Liver (tissue), 8 donors: ENCODE measurements at regions not wholly inside any gene's neighbourhood (a gene's known extent, or its start where the extent isn't known, plus 50 kb on each side); places are given as distances from the start of the nearest gene placed in this dataset.

Experiments
- DNase-seq: peaks from one replicate; pipeline ENCODE4 v3.0.0-alpha.2; 2017; ENCODE audit warnings: low spot score
- H3K27ac ChIP-seq, 2 donors: one replicate each; pipeline ENCODE4 v1.7.0; 2013; ENCODE audit warnings: inconsistent platforms in 2 of 2, low read length in 2 of 2, control low read depth in 1 of 2, low read depth in 1 of 2, mild to moderate bottlenecking in 1 of 2
- H3K27me3 ChIP-seq, 4 donors: one replicate each; pipeline versions ENCODE4 v1.6.1 to v1.7.0; 2013; ENCODE audit warnings: low read length in 3 of 4, inconsistent platforms in 1 of 4, mild to moderate bottlenecking in 1 of 4, moderate library complexity in 1 of 4; ENCODE audit not compliant: control insufficient read depth in 4 of 4, insufficient read depth in 4 of 4
- H3K36me3 ChIP-seq, 4 donors: one replicate each; pipeline versions ENCODE4 v1.6.1 to v1.7.0; 2013; ENCODE audit warnings: low read length in 3 of 4, mild to moderate bottlenecking in 3 of 4, low read depth in 1 of 4, moderate library complexity in 1 of 4; ENCODE audit not compliant: control insufficient read depth in 4 of 4, insufficient read depth in 3 of 4
- H3K4me1 ChIP-seq, 4 donors: one replicate each; pipeline versions ENCODE4 v1.6.1 to v1.7.0; 2013; ENCODE audit warnings: low read length in 3 of 4, mild to moderate bottlenecking in 3 of 4, moderate library complexity in 1 of 4; ENCODE audit not compliant: control insufficient read depth in 4 of 4, insufficient read depth in 4 of 4
- H3K4me3 ChIP-seq, 3 donors: one replicate each; pipeline versions ENCODE4 v1.6.1 to v1.7.0; 2013; ENCODE audit warnings: low read length in 3 of 3, control low read depth in 1 of 3, low read depth in 1 of 3, mild to moderate bottlenecking in 1 of 3
- H3K9ac ChIP-seq, 2 donors: one replicate each; pipeline ENCODE4 v1.7.0; 2013; ENCODE audit warnings: low read length in 2 of 2, mild to moderate bottlenecking in 2 of 2, moderate library complexity in 2 of 2, control low read depth in 1 of 2, low read depth in 1 of 2
- H3K9me3 ChIP-seq, 4 donors: one replicate each; pipeline versions ENCODE4 v1.6.1 to v1.7.0; 2013; ENCODE audit warnings: low read length in 3 of 4; ENCODE audit not compliant: control insufficient read depth in 4 of 4
- EGR1 ChIP-seq, 2 donors: IDR thresholded peaks; 2 replicates each; pipeline ENCODE4 v1.6.1; 2016 to 2018; ENCODE audit warnings: antibody characterized with exemption in 2 of 2, low read depth in 2 of 2
- FOXA1 ChIP-seq: IDR thresholded peaks from 2 replicates; pipeline ENCODE4 v1.6.1; 2016; ENCODE audit warnings: antibody characterized with exemption
- FOXA2 ChIP-seq: IDR thresholded peaks from 2 replicates; pipeline ENCODE4 v1.6.1; 2016; ENCODE audit warnings: antibody characterized with exemption
- GABPA ChIP-seq, 2 donors: IDR thresholded peaks in 1 of 2; conservative IDR thresholded peaks in 1 of 2; 2 replicates each; pipeline ENCODE4 v1.6.1; 2016; ENCODE audit warnings: antibody characterized with exemption in 2 of 2, mild to moderate bottlenecking in 1 of 2, moderate library complexity in 1 of 2
- HNF4A ChIP-seq, 2 donors: conservative IDR thresholded peaks; 2 replicates each; pipeline ENCODE4 v1.6.1; 2016; ENCODE audit warnings: antibody characterized with exemption in 2 of 2, mild to moderate bottlenecking in 2 of 2
- HNF4G ChIP-seq: IDR thresholded peaks from 2 replicates; pipeline ENCODE4 v1.6.1; 2016; ENCODE audit warnings: antibody characterized with exemption
- NR2F2 ChIP-seq: IDR thresholded peaks from 2 replicates; pipeline ENCODE4 v1.6.1; 2016; ENCODE audit warnings: antibody characterized with exemption
- RAD21 ChIP-seq, 2 donors: IDR thresholded peaks; 2 replicates each; pipeline ENCODE4 v1.6.1; 2016; ENCODE audit warnings: antibody characterized with exemption in 2 of 2, mild to moderate bottlenecking in 2 of 2
- RXRA ChIP-seq, 2 donors: IDR thresholded peaks; 2 replicates each; pipeline ENCODE4 v1.6.1; 2017 to 2018; ENCODE audit warnings: antibody characterized with exemption in 2 of 2, mild to moderate bottlenecking in 1 of 2
- SP1 ChIP-seq: IDR thresholded peaks from 2 replicates; pipeline ENCODE4 v1.6.1; 2018; ENCODE audit warnings: antibody characterized with exemption, mild to moderate bottlenecking
- TAF1 ChIP-seq: conservative IDR thresholded peaks from 2 replicates; pipeline ENCODE4 v1.6.1; 2016; ENCODE audit warnings: antibody characterized with exemption, mild to moderate bottlenecking
- YY1 ChIP-seq: IDR thresholded peaks from 2 replicates; pipeline ENCODE4 v1.6.1; 2016; ENCODE audit warnings: antibody characterized with exemption, mild to moderate bottlenecking
- WGBS: extraction: QIAGEN DNeasy Blood & Tissue Kit; methylation state at CpG from one replicate; pipeline ENCODE4 v1.1.7; 2013; 5-methylcytosine and 5-hydroxymethylcytosine counted together
- TF ChIP-seq, protein P1 (sequence below): IDR thresholded peaks from 2 replicates; pipeline ENCODE4 v1.6.1; 2016; ENCODE audit warnings: antibody characterized with exemption, mild to moderate bottlenecking
- TF ChIP-seq, protein P2 (sequence below): IDR thresholded peaks from 2 replicates; pipeline ENCODE4 v1.6.1; 2016; ENCODE audit warnings: antibody characterized with exemption
- TF ChIP-seq, protein P3 (sequence below): fragments of 150-350 bp; IDR thresholded peaks from 2 replicates; pipeline ENCODE4 v1.5.1; 2017; ENCODE audit warnings: improper control_type of control experiment, low read depth, low read length; ENCODE audit not compliant: missing input control
- donor health status: healthy.
- donor health status: healthy.
- donor health status: healthy.
- donor health status: healthy.
- donor health status: healthy.

DNA sequence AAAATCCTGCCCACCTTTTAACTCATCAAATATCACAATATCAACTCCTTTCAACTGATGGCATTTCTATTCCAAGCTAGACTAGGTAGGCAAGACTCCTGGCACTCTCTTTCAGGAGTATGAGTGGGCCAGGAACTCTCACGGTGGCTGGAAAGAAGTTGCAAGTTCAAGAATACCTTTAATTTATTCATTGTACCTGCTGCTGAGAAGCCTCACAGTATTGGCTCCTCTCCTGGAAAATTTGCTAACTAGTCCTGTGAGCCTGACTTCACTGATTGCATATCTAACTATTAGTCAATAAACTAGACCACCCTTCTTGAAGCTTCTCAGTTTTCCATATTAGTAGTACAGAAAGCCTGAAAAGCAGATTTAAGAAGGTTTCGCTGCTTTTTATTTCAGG is 120.2 kb downstream of the DUSP10 start:
- 67% methylated on average over 2 of the region's 2 CpGs for WGBS
- Histone ChIP-seq H3K9ac (no peak overlapping the region), H3K27me3 (no peaks in the 10 kb centered on the region), H3K4me1 (peaks cover 0 to 20% (median 13%) of the 10 kb centered on the region in 4 donors), H3K9me3 (no peaks in the 10 kb centered on the region), H3K36me3 (no peaks in the 10 kb centered on the region), H3K4me3 (no peak overlapping the region), H3K27ac (peak overlapping the region; percentile 69 to 92)
- DNase-seq = no peak
- TF ChIP-seq FOXA1 (no peak), EGR1 (IDR thresholded peaks at IDR 0.05; ENCODE audit: low read depth in 2 of 2) (no peak), RAD21 (IDR thresholded peaks at IDR 0.05) (no peak), NR2F2 (no peak), GABPA (IDR thresholded peaks at IDR 0.05 in 1 of 2, conservative IDR thresholded peaks at IDR 0.05 in 1 of 2) (no peak), HNF4G (no peak), RXRA (IDR thresholded peaks at IDR 0.05) (peak in 1 of 2 donors; percentile 14), HNF4A (conservative IDR thresholded peaks at IDR 0.05) (peak in 1 of 2 donors; percentile 12), SP1 (no peak), YY1 (no peak)

GRCh38 chr1:221622389-221622788 is 119.5 kb downstream of the DUSP10 start:
- peaks cover 0 to 20% (median 13%) of the 10 kb centered on the region in 4 donors for H3K4me1 ChIP-seq
- no peaks in the 10 kb centered on the region for H3K27me3 ChIP-seq
- no peaks in the 10 kb centered on the region for H3K36me3 ChIP-seq
- no peak for DNase-seq
- H3K9me3 ChIP-seq = no peaks in the 10 kb centered on the region
- no peak for TF ChIP-seq RAD21 (IDR thresholded peaks at IDR 0.05)
- TF ChIP-seq FOXA2 = no peak
- peak overlapping the region; percentile 69 to 92 for H3K27ac ChIP-seq
- peak overlapping the region in 1 of 2 donors; percentile 42 for H3K9ac ChIP-seq
- no peak overlapping the region for H3K4me3 ChIP-seq
- WGBS = 87% methylated on average over 2 of the region's 2 CpGs

DNA sequence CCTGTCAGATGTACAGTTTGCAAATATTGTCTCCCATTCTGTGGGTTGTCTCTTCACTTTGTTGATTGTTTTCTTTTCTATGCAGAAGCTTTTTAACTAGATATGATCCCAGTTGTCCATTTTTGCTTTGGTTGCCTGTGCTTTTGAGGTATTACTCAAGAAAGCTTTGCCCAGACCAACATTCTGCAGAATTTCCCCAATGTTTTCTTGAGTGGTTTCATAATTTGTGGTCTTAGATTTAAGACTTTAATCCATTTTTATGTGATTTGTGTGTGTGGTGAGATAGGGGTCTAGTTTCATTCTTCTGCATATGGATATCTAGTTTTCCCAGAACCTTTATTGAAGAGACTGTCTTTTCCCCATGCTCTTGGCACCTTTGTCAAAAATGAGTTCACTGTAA is 116.9 kb downstream of the DUSP10 start:
- Histone ChIP-seq H3K9ac (no peak overlapping the region), H3K36me3 (no peaks in the 10 kb centered on the region), H3K4me3 (no peak overlapping the region), H3K9me3 (no peaks in the 10 kb centered on the region), H3K4me1 (peaks cover 0 to 20% (median 12%) of the 10 kb centered on the region in 4 donors), H3K27ac (no peak overlapping the region), H3K27me3 (no peaks in the 10 kb centered on the region)
- DNase-seq = no peak
- TF ChIP-seq, protein P1, sequence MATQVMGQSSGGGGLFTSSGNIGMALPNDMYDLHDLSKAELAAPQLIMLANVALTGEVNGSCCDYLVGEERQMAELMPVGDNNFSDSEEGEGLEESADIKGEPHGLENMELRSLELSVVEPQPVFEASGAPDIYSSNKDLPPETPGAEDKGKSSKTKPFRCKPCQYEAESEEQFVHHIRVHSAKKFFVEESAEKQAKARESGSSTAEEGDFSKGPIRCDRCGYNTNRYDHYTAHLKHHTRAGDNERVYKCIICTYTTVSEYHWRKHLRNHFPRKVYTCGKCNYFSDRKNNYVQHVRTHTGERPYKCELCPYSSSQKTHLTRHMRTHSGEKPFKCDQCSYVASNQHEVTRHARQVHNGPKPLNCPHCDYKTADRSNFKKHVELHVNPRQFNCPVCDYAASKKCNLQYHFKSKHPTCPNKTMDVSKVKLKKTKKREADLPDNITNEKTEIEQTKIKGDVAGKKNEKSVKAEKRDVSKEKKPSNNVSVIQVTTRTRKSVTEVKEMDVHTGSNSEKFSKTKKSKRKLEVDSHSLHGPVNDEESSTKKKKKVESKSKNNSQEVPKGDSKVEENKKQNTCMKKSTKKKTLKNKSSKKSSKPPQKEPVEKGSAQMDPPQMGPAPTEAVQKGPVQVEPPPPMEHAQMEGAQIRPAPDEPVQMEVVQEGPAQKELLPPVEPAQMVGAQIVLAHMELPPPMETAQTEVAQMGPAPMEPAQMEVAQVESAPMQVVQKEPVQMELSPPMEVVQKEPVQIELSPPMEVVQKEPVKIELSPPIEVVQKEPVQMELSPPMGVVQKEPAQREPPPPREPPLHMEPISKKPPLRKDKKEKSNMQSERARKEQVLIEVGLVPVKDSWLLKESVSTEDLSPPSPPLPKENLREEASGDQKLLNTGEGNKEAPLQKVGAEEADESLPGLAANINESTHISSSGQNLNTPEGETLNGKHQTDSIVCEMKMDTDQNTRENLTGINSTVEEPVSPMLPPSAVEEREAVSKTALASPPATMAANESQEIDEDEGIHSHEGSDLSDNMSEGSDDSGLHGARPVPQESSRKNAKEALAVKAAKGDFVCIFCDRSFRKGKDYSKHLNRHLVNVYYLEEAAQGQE = no peak
- no peak for TF ChIP-seq NR2F2
- TF ChIP-seq, protein P2, sequence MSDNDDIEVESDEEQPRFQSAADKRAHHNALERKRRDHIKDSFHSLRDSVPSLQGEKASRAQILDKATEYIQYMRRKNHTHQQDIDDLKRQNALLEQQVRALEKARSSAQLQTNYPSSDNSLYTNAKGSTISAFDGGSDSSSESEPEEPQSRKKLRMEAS = no peak
- no peak for TF ChIP-seq HNF4A (conservative IDR thresholded peaks at IDR 0.05)
- TF ChIP-seq, protein P3, sequence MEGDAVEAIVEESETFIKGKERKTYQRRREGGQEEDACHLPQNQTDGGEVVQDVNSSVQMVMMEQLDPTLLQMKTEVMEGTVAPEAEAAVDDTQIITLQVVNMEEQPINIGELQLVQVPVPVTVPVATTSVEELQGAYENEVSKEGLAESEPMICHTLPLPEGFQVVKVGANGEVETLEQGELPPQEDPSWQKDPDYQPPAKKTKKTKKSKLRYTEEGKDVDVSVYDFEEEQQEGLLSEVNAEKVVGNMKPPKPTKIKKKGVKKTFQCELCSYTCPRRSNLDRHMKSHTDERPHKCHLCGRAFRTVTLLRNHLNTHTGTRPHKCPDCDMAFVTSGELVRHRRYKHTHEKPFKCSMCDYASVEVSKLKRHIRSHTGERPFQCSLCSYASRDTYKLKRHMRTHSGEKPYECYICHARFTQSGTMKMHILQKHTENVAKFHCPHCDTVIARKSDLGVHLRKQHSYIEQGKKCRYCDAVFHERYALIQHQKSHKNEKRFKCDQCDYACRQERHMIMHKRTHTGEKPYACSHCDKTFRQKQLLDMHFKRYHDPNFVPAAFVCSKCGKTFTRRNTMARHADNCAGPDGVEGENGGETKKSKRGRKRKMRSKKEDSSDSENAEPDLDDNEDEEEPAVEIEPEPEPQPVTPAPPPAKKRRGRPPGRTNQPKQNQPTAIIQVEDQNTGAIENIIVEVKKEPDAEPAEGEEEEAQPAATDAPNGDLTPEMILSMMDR = no peak
- TF ChIP-seq EGR1 (IDR thresholded peaks at IDR 0.05; ENCODE audit: low read depth in 2 of 2) = no peak
- TF ChIP-seq SP1 = no peak
- TF ChIP-seq TAF1 = no peak
